ENCODE measurements at regions not wholly inside any gene's neighbourhood (a gene's known extent, or its start where the extent isn't known, plus 50 kb on each side); places are given as distances from the start of the nearest gene placed in this dataset.

DNA sequence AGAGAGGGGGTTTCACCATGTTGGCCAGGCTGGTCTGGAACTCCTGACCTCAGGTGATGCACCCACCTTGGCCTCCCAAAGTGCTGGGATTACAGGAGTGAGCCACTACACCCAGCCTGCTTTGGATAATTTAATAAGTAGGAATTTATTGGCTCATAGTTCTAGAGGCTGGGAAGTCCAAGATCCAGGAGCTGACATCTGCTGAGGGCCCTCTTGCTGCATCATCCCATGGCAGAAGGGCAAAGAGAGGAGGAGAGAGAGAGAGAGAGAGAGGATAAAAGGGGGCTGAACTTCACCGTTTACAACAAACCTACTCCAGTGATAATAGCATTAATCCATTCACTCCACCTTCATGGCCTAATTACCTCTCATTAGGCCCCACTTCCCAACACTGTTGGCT is 62.0 kb upstream of the HES1 start:
- no peak for TF ChIP-seq POLR2A (IDR thresholded peaks at IDR 0.05)
- TF ChIP-seq, protein P1, sequence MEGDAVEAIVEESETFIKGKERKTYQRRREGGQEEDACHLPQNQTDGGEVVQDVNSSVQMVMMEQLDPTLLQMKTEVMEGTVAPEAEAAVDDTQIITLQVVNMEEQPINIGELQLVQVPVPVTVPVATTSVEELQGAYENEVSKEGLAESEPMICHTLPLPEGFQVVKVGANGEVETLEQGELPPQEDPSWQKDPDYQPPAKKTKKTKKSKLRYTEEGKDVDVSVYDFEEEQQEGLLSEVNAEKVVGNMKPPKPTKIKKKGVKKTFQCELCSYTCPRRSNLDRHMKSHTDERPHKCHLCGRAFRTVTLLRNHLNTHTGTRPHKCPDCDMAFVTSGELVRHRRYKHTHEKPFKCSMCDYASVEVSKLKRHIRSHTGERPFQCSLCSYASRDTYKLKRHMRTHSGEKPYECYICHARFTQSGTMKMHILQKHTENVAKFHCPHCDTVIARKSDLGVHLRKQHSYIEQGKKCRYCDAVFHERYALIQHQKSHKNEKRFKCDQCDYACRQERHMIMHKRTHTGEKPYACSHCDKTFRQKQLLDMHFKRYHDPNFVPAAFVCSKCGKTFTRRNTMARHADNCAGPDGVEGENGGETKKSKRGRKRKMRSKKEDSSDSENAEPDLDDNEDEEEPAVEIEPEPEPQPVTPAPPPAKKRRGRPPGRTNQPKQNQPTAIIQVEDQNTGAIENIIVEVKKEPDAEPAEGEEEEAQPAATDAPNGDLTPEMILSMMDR (IDR thresholded peaks at IDR 0.05), result no peak
